SK-N-SH (cell line): ENCODE measurements at regions not wholly inside any gene's neighbourhood (a gene's known extent, or its start where the extent isn't known, plus 50 kb on each side); places are given as distances from the start of the nearest gene placed in this dataset.

Experiments
- CTCF ChIA-PET: fragments of 300-600, 350-600 bp; formaldehyde crosslinking; extraction: SDS; loops from one replicate; lab custom pipeline; 2021; lab: Yijun Ruan, JAX
- POLR2A ChIA-PET: fragments of 350-600 bp; sonication (Branson Sonifier 250); formaldehyde crosslinking; extraction: SDS; loops from one replicate; lab custom pipeline; 2020; ENCODE audit warnings: antibody characterized with exemption, inconsistent platforms; lab: Yijun Ruan, JAX
- DNase-seq: peaks from one replicate; pipeline ENCODE4 v3.0.0; 2012
- H2AFZ ChIP-seq: fragments of 200-600 bp; sonication (generic); 2 replicates; pipeline ENCODE4 v1.8.1; 2016; ENCODE audit warnings: antibody characterized with exemption, mild to moderate bottlenecking, low read depth
- H3F3A ChIP-seq: fragments of 200-600 bp; sonication (generic); replicated peaks from 2 replicates; pipeline ENCODE3; 2016; ENCODE audit warnings: antibody characterized with exemption, mild to moderate bottlenecking; ENCODE audit not compliant: insufficient read depth
- H3K27ac ChIP-seq, 2 experiments: fragments of 200-500 bp in 1 of 2; fragments of 200-600 bp in 1 of 2; sonication (Bioruptor generic) in 1 of 2; sonication (generic), shearing (Covaris generic) in 1 of 2; 2 replicates each; pipeline versions ENCODE4 v1.5.1 to v1.6.1; 2014 to 2016; ENCODE audit warnings: low read depth in 2 of 2, inconsistent platforms in 1 of 2, low read length in 1 of 2, mild to moderate bottlenecking in 1 of 2, mixed read lengths in 1 of 2
- H3K27me3 ChIP-seq: fragments of 200-600 bp; sonication (generic), shearing (Covaris generic); 2 replicates; pipeline ENCODE4 v1.6.1; 2016; ENCODE audit warnings: mixed run types; ENCODE audit not compliant: insufficient read depth
- H3K36me3 ChIP-seq, 2 experiments: fragments of 200-500 bp in 1 of 2; fragments of 200-600 bp in 1 of 2; sonication (Bioruptor generic) in 1 of 2; sonication (generic) in 1 of 2; replicated peaks in 1 of 2; 2 replicates each; pipeline versions ENCODE3 to v1.5.1; 2014 to 2016; ENCODE audit warnings: low read length in 1 of 2, mild to moderate bottlenecking in 1 of 2; ENCODE audit not compliant: insufficient read depth in 2 of 2, control insufficient read depth in 1 of 2
- H3K4me1 ChIP-seq, 2 experiments: fragments of 200-500 bp in 1 of 2; fragments of 200-600 bp in 1 of 2; sonication (Bioruptor generic) in 1 of 2; sonication (generic), shearing (Covaris generic) in 1 of 2; 2 replicates each; pipeline versions ENCODE4 v1.5.1 to v1.6.1; 2014 to 2016; ENCODE audit warnings: low read depth in 1 of 2, low read length in 1 of 2, mixed run types in 1 of 2; ENCODE audit not compliant: insufficient read depth in 2 of 2, control insufficient read depth in 1 of 2
- H3K4me2 ChIP-seq: fragments of 200-600 bp; sonication (generic), shearing (Covaris generic); 2 replicates; pipeline ENCODE4 v1.6.1; 2017; ENCODE audit warnings: mixed run types
- H3K4me3 ChIP-seq, 2 experiments: fragments of 200-500 bp in 1 of 2; fragments of 200-600 bp in 1 of 2; sonication (Bioruptor generic) in 1 of 2; sonication (generic), shearing (Covaris generic) in 1 of 2; 2 replicates each; pipeline versions ENCODE4 v1.5.1 to v1.8.1; 2014 to 2016; ENCODE audit warnings: low read depth in 2 of 2, inconsistent platforms in 1 of 2, low read length in 1 of 2, mild to moderate bottlenecking in 1 of 2, mixed read lengths in 1 of 2, moderate library complexity in 1 of 2
- H3K79me2 ChIP-seq: fragments of 200-600 bp; sonication (generic); 2 replicates; pipeline ENCODE4 v1.8.1; 2017; ENCODE audit warnings: mild to moderate bottlenecking; ENCODE audit not compliant: insufficient read depth
- H3K9ac ChIP-seq: fragments of 200-600 bp; sonication (generic); 2 replicates; pipeline ENCODE4 v1.6.1; 2017; ENCODE audit warnings: mixed run types
- H3K9me2 ChIP-seq: fragments of 200-600 bp; sonication (generic); 2 replicates; pipeline ENCODE4 v1.6.1; 2017; ENCODE audit warnings: mixed run types
- H3K9me3 ChIP-seq: fragments of 200-600 bp; sonication (generic); 2 replicates; pipeline ENCODE4 v1.6.1; 2017; ENCODE audit warnings: mixed run types, mild to moderate bottlenecking, moderate library complexity
- H4K20me1 ChIP-seq: fragments of 200-600 bp; sonication (generic); 2 replicates; pipeline ENCODE4 v1.6.1; 2017; ENCODE audit warnings: mild to moderate bottlenecking, mixed run types; ENCODE audit not compliant: insufficient read depth
- ELF1 ChIP-seq: IDR thresholded peaks from 2 replicates; pipeline ENCODE4 v1.4.0; 2012
- EP300 ChIP-seq, 2 experiments: IDR thresholded peaks; 2 replicates each; pipeline versions ENCODE4 v1.4.0 to v1.6.1; 2012; ENCODE audit warnings: borderline replicate concordance in 1 of 2, low read depth in 1 of 2, low read length in 1 of 2
- GATA2 ChIP-seq: sonication (generic); formaldehyde crosslinking; IDR thresholded peaks from 2 replicates; pipeline ENCODE4 v1.5.0; 2020; ENCODE audit warnings: mild to moderate bottlenecking, missing genetic modification reagents
- NRF1 ChIP-seq: IDR thresholded peaks from 2 replicates; pipeline ENCODE4 v1.6.1; 2012; ENCODE audit warnings: low read depth, mild to moderate bottlenecking, low read length
- PBX3 ChIP-seq: IDR thresholded peaks from 2 replicates; pipeline ENCODE4; 2012
- RAD21 ChIP-seq: IDR thresholded peaks from 2 replicates; pipeline ENCODE4 v1.6.1; 2012; ENCODE audit warnings: mild to moderate bottlenecking, low read length
- TAF1 ChIP-seq: IDR thresholded peaks from 2 replicates; pipeline ENCODE4 v1.6.1; 2012; ENCODE audit warnings: low read depth, mild to moderate bottlenecking, low read length, moderate library complexity, borderline replicate concordance
- WGBS: methylation state at CpG from one replicate; pipeline ENCODE4 v1.1.6; 2017; ENCODE audit warnings: low lambda C conversion rate; 5-methylcytosine and 5-hydroxymethylcytosine counted together
- TF ChIP-seq, protein P1 (sequence below): IDR thresholded peaks from 2 replicates; pipeline ENCODE4 v1.6.1; 2012; ENCODE audit warnings: mild to moderate bottlenecking, low read depth, low read length, moderate library complexity

- Histone ChIP-seq H2AFZ (no peak overlapping the region), H4K20me1 (no peaks in the 10 kb centered on the region), H3F3A (no peaks in the 10 kb centered on the region), H3K4me1 (peaks cover 0 to 18% of the 10 kb centered on the region in 2 experiments; a peak in 1 of 4 replicates), H3K4me2 (no peak overlapping the region), H3K27ac (peak overlapping the region in 1 of 2 experiments; percentile 77; a peak in 2 of 4 replicates), H3K9me2 (no peaks in the 10 kb centered on the region), H3K9ac (no peak overlapping the region), H3K4me3 (no peak overlapping the region), H3K9me3 (no peaks in the 10 kb centered on the region), H3K27me3 (no peaks in the 10 kb centered on the region), H3K79me2 (no peaks in the 10 kb centered on the region), H3K36me3 (no peaks in the 10 kb centered on the region)
- TF ChIP-seq GATA2: peak; percentile 28; the same call in 1 of the 2 replicates
- no peak for TF ChIP-seq TAF1
- TF ChIP-seq EP300 (IDR thresholded peaks at IDR 0.05; ENCODE audit: borderline replicate concordance in 1 of 2, low read depth in 1 of 2, low read length in 1 of 2): peak in 1 of 2 experiments; percentile 68; a peak in 1 of 4 replicates
- TF ChIP-seq RAD21: 0 out of 2 replicates have a peak, but pooled peaks have one; percentile 3
- DNase-seq: peak; percentile 54
- ChIA-PET POLR2A (no interaction called here), CTCF (interaction anchor here (1.3 to 2.2 kb wide), 3 partner anchors 22 to 299 kb away, joined by 4 to 10 read pairs (median 5); no protein-coding TSS in a partner anchor)
Observed at GRCh38 chr16:56019274-56019673, 144.1 kb upstream of the CES5A start.

GRCh38 chr16:56013962-56014552 is 138.9 kb upstream of the CES5A start:
- H3K4me1 ChIP-seq: peaks cover 0 to 13% of the 10 kb centered on the region in 2 experiments; a peak in 1 of 4 replicates
- H3K27me3 ChIP-seq: no peaks in the 10 kb centered on the region
- TF ChIP-seq ELF1: no peak
- no peak for TF ChIP-seq PBX3
- TF ChIP-seq NRF1: no peak
- TF ChIP-seq TAF1: no peak
- TF ChIP-seq, protein P1, sequence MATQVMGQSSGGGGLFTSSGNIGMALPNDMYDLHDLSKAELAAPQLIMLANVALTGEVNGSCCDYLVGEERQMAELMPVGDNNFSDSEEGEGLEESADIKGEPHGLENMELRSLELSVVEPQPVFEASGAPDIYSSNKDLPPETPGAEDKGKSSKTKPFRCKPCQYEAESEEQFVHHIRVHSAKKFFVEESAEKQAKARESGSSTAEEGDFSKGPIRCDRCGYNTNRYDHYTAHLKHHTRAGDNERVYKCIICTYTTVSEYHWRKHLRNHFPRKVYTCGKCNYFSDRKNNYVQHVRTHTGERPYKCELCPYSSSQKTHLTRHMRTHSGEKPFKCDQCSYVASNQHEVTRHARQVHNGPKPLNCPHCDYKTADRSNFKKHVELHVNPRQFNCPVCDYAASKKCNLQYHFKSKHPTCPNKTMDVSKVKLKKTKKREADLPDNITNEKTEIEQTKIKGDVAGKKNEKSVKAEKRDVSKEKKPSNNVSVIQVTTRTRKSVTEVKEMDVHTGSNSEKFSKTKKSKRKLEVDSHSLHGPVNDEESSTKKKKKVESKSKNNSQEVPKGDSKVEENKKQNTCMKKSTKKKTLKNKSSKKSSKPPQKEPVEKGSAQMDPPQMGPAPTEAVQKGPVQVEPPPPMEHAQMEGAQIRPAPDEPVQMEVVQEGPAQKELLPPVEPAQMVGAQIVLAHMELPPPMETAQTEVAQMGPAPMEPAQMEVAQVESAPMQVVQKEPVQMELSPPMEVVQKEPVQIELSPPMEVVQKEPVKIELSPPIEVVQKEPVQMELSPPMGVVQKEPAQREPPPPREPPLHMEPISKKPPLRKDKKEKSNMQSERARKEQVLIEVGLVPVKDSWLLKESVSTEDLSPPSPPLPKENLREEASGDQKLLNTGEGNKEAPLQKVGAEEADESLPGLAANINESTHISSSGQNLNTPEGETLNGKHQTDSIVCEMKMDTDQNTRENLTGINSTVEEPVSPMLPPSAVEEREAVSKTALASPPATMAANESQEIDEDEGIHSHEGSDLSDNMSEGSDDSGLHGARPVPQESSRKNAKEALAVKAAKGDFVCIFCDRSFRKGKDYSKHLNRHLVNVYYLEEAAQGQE: peak; percentile 88; the same call in 1 of the 2 replicates
- H3K9me3 ChIP-seq: no peaks in the 10 kb centered on the region
- CTCF ChIA-PET: interaction anchor here (1.2 kb wide), 1 partner anchor 27 kb away, joined by 4 read pairs; no protein-coding TSS in a partner anchor
- H3K36me3 ChIP-seq: no peaks in the 10 kb centered on the region
- H3K4me2 ChIP-seq: no peak overlapping the region
- H3K79me2 ChIP-seq: no peaks in the 10 kb centered on the region
- DNase-seq: no peak
- no peaks in the 10 kb centered on the region for H3K9me2 ChIP-seq
- no peak overlapping the region for H3K4me3 ChIP-seq
- POLR2A ChIA-PET: no interaction called here
- H3K27ac ChIP-seq: no peak overlapping the region
- no peaks in the 10 kb centered on the region for H4K20me1 ChIP-seq
- no peak overlapping the region for H3K9ac ChIP-seq
- WGBS: 49% methylated on average over 5 of the region's 6 CpGs
- no peak overlapping the region for H2AFZ ChIP-seq
- H3F3A ChIP-seq: no peaks in the 10 kb centered on the region
